Colonic mucosa (tissue), 4 donors: ENCODE measurements at regions not wholly inside any gene's neighbourhood (a gene's known extent, or its start where the extent isn't known, plus 50 kb on each side); places are given as distances from the start of the nearest gene placed in this dataset.
"Not testable (repeated sequence)": the region's sequence is repeated elsewhere in the genome, so short reads cannot be mapped to it uniquely, and the experiment has no call there.

ENCODE experiments used
- DNase-seq: peaks from one replicate; pipeline ENCODE4 v3.0.0-alpha.2; 2020
- H3K27ac ChIP-seq: fragments of 200-600 bp; one replicate; pipeline ENCODE4 v1.8.0; 2021
- H3K27me3 ChIP-seq: fragments of 200-600 bp; one replicate; pipeline ENCODE4 v1.8.0; 2021
- H3K36me3 ChIP-seq: fragments of 200-600 bp; one replicate; pipeline ENCODE4 v1.8.0; 2021
- H3K4me1 ChIP-seq: fragments of 200-600 bp; one replicate; pipeline ENCODE4 v1.8.0; 2021; ENCODE audit warnings: mild to moderate bottlenecking
- H3K4me3 ChIP-seq: fragments of 200-600 bp; one replicate; pipeline ENCODE4 v1.8.0; 2021
- H3K9ac ChIP-seq, 2 donors: one replicate each; pipeline ENCODE4 v1.7.0; 2013; ENCODE audit warnings: control low read depth in 2 of 2, low read depth in 2 of 2, low read length in 2 of 2
- H3K9me3 ChIP-seq: fragments of 200-600 bp; one replicate; pipeline ENCODE4 v1.8.0; 2021
- intact Hi-C: fragments of 100-400 bp; cut with DNase I; formaldehyde crosslinking; loops from one replicate; pipeline ENCODE4 v1.14.1; 2022
- TF ChIP-seq, protein P1 (sequence below): fragments of 200-600 bp; IDR thresholded peaks from one replicate; pipeline ENCODE4 v1.8.0; 2022; ENCODE audit warnings: antibody characterized with exemption, mild to moderate bottlenecking
- donor health status: healthy.
- donor health status: DM: no; HTN: no; CAD: no.
- donor health status: DM: no; HTN: no; CAD: no.

DNA sequence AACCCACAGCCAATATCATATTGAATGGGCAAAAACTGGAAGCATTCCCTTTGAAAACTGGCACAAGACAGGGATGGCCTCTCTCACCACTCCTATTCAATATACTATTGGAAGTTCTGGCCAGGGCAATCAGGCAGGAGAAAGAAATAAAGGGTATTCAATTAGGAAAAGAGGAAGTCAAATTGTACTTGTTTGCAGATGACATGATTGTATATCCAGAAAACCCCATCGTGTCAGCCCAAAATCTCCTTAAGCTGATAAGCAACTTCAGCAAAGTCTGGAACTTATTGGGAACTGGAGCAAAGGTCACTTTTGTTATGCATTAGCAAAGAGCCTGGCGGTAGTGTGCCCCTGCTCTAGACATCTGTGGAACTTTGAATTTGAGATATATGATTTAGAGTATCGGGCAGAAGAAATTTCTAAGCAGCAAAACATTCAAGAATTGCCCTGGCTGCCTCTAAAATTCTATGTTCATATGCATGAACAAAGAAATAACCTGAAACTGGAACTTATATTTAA is 53.4 kb upstream of the PSMA1 start:
- intact Hi-C loops, H3K27me3 ChIP-seq, H3K36me3 ChIP-seq, DNase-seq, H3K4me1 ChIP-seq, H3K9me3 ChIP-seq, H3K9ac ChIP-seq, H3K4me3 ChIP-seq, H3K27ac ChIP-seq: not testable (repeated sequence)

DNA sequence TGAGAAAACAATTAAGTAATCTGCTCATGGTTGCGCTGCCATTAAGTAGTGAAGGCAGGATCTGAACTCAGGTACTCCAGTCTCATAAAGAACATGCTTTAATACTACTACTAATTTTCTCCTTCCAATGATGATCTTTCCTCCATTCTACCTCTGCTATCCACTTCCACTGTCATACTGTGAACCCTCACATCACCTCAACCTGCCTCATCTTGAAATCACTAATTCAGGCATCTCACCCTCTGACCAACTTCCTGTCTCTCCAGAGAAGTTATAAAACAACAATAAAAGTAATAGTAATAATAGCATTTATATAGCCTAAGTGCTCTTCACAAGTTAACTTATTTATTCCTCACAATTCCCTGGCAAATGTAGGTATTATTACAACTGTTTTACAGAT is 57.1 kb upstream of the PSMA1 start:
- H3K4me1 ChIP-seq, result no peaks in the 10 kb centered on the region
- intact Hi-C loops, result no loop called here
- no peaks in the 10 kb centered on the region for H3K27me3 ChIP-seq
- H3K27ac ChIP-seq, result no peak overlapping the region
- H3K4me3 ChIP-seq, result no peak overlapping the region
- H3K9me3 ChIP-seq, result no peaks in the 10 kb centered on the region
- H3K36me3 ChIP-seq, result no peaks in the 10 kb centered on the region
- DNase-seq, result no peak
- no peak overlapping the region for H3K9ac ChIP-seq
- TF ChIP-seq, protein P1, sequence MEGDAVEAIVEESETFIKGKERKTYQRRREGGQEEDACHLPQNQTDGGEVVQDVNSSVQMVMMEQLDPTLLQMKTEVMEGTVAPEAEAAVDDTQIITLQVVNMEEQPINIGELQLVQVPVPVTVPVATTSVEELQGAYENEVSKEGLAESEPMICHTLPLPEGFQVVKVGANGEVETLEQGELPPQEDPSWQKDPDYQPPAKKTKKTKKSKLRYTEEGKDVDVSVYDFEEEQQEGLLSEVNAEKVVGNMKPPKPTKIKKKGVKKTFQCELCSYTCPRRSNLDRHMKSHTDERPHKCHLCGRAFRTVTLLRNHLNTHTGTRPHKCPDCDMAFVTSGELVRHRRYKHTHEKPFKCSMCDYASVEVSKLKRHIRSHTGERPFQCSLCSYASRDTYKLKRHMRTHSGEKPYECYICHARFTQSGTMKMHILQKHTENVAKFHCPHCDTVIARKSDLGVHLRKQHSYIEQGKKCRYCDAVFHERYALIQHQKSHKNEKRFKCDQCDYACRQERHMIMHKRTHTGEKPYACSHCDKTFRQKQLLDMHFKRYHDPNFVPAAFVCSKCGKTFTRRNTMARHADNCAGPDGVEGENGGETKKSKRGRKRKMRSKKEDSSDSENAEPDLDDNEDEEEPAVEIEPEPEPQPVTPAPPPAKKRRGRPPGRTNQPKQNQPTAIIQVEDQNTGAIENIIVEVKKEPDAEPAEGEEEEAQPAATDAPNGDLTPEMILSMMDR, result no peak

DNA sequence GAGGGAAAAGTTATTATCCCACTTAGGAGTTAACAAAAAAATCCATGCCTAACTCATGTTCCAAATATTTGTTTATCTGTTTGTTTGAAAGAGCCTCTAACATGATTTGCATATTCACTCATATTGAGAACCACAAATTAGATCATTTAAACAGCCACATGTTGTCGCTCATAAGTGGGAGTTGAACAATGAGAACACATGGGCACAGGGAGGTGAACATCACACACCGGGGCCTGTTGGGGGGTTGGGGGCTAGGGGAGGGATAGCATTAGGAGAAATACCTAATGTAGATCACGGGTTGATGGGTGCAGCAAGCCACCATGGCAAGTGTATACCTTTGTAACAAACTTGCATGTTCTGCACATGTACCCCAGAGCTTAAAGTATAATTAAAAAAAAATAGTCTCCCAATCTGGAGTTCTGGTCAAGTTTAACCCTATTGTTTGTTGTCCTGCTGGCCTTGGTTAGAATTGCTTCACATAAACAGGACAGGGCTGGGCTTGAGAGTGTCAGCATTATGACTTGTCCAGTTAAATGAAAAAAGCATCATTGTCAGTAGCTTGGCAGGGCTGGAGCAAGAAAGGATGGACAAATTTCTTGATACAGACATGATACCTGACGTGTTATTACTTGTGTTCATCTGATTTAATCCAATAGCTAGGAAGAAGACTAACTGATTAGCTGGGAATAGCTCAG is 57.8 kb upstream of the PSMA1 start:
- no peak for DNase-seq
- intact Hi-C loops, result no loop called here
- peak overlapping the region in 1 of 2 donors; percentile 5 for H3K9ac ChIP-seq
- TF ChIP-seq, protein P1, result no peak
- H3K36me3 ChIP-seq, result no peaks in the 10 kb centered on the region
- H3K27me3 ChIP-seq, result no peaks in the 10 kb centered on the region
- H3K4me3 ChIP-seq, result no peak overlapping the region
- no peaks in the 10 kb centered on the region for H3K9me3 ChIP-seq
- no peak overlapping the region for H3K27ac ChIP-seq
- no peaks in the 10 kb centered on the region for H3K4me1 ChIP-seq

DNA sequence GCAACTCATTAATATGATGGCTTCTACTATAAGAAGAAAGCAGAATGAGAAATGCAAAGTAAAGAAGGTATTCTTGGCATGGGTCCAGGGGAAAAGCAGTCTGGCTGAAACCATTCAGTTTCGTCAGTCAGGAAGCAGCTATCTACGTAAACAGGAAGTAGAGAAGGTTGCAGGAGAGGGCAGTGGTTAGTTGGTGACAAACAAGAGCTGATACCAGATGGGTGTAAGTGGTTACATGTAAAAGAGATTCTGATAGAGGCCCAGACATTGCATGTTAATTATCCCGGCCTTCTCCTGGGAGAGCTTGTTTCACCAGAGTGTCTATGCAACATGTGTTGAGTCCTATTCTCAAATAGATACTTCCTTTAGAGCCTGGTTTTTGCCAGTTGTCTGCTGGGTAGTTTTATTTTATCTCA is 58.4 kb upstream of the PSMA1 start:
- Histone ChIP-seq H3K9ac (peak overlapping the region in 1 of 2 donors; percentile 5), H3K36me3 (no peaks in the 10 kb centered on the region), H3K4me3 (no peak overlapping the region), H3K27me3 (no peaks in the 10 kb centered on the region), H3K9me3 (no peaks in the 10 kb centered on the region), H3K4me1 (no peaks in the 10 kb centered on the region), H3K27ac (no peak overlapping the region)
- TF ChIP-seq, protein P1, result no peak
- intact Hi-C loops, result no loop called here
- DNase-seq, result peak; percentile 41

DNA sequence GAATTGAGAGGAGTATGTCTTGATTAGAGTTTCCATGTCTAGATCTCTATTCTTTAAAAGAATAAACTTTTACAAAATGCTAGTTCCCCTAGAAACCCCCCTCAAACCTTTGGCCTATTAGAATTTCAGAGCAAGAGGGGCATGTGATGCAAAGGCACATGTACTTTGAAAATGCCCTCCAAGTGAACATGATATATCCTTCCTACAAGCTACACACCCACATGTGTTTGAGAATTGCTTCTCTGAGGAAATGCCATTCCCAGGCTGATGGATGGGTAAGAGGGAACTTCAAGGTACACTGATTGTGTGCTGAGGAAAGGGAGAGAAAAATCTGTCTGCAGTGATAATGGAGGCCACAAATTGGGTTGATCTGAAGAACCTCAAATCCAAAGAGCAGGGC is 59.5 kb upstream of the PSMA1 start:
- H3K27ac ChIP-seq, result no peak overlapping the region
- TF ChIP-seq, protein P1, result no peak
- no peak for DNase-seq

DNA sequence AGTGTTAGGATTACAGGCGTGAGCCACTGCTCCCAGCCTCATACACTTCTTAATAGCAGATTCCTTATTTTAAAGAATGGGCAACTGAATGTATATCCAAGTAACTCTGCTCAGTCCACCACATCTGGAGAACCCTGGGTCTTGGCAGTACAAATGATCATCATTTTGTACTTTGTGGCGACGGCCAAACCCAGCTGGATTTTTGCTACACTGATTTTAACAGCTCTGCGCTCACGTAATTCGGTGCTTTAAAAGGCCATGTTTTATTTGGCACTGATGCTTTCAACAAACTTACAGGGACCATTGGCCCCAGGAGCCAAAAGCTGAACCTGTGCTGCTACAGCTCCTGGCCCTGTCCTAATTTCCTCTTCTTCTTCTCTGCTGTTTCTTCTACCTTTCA is 60.8 kb upstream of the PDE3B start:
- Histone ChIP-seq H3K9ac (no peak overlapping the region), H3K4me1 (peaks cover 3% of the 10 kb centered on the region)
- intact Hi-C loops, result no loop called here

More for the DNA sequence above, 59.5 kb upstream of the PSMA1 start:
- Histone ChIP-seq H3K36me3 (no peaks in the 10 kb centered on the region), H3K4me1 (no peaks in the 10 kb centered on the region), H3K4me3 (no peak overlapping the region), H3K27me3 (no peaks in the 10 kb centered on the region), H3K9ac (no peak overlapping the region), H3K9me3 (no peaks in the 10 kb centered on the region)
- intact Hi-C loops, result no loop called here

More for the DNA sequence above, 60.8 kb upstream of the PDE3B start:
- Histone ChIP-seq H3K4me3 (no peak overlapping the region), H3K9me3 (no peaks in the 10 kb centered on the region), H3K27ac (peak overlapping the region; percentile 70), H3K36me3 (no peaks in the 10 kb centered on the region), H3K27me3 (no peaks in the 10 kb centered on the region)
- TF ChIP-seq, protein P1, result no peak
- DNase-seq, result no peak
